Ovary (tissue), 7 donors: ENCODE measurements at regions not wholly inside any gene's neighbourhood (a gene's known extent, or its start where the extent isn't known, plus 50 kb on each side); places are given as distances from the start of the nearest gene placed in this dataset.

ENCODE experiments used
- DNase-seq, 5 donors: peaks; one replicate each; pipeline ENCODE4 v3.0.0-alpha.2; 2019 to 2020
- H3K27ac ChIP-seq, 2 donors: fragments of 200-600 bp; one replicate each; pipeline versions ENCODE4 v1.5.1 to v1.8.0; 2019 to 2022
- H3K27me3 ChIP-seq: fragments of 200-600 bp; one replicate; pipeline ENCODE4 v1.8.0; 2022
- H3K36me3 ChIP-seq: fragments of 200-600 bp; sonication (generic); one replicate; pipeline ENCODE4 v1.5.1; 2019
- H3K4me1 ChIP-seq: one replicate; pipeline ENCODE4 v1.8.1; 2013; ENCODE audit warnings: mild to moderate bottlenecking, moderate library complexity; ENCODE audit not compliant: insufficient read depth
- H3K4me3 ChIP-seq: fragments of 200-600 bp; sonication (generic); one replicate; pipeline ENCODE4 v1.5.1; 2017
- H3K9me3 ChIP-seq, 2 donors: fragments of 200-600 bp in 1 of 2; sonication (generic) in 1 of 2; one replicate each; pipeline versions ENCODE4 v1.5.1 to v1.8.1; 2013 to 2019; ENCODE audit warnings: mild to moderate bottlenecking in 1 of 2, moderate library complexity in 1 of 2
- EP300 ChIP-seq: sonication (generic); formaldehyde crosslinking; IDR thresholded peaks from one replicate; pipeline ENCODE4 v1.6.1; 2017; ENCODE audit warnings: antibody characterized with exemption
- POLR2A ChIP-seq: fragments of 450-650 bp; IDR thresholded peaks from one replicate; pipeline ENCODE4 v1.6.1; 2017; ENCODE audit warnings: antibody characterized with exemption, mild to moderate bottlenecking, moderate library complexity
- WGBS, 3 donors: extraction: QIAGEN DNeasy Blood & Tissue Kit in 1 of 3; methylation state at CpG; one replicate each; pipeline versions ENCODE4 v1.1.5 to v1.1.7; 2013 to 2017; 5-methylcytosine and 5-hydroxymethylcytosine counted together
- intact Hi-C, 4 donors: fragments of 100-400 bp; cut with DNase I; formaldehyde crosslinking; loops; one replicate each; pipeline versions ENCODE4 v1.11.0 to v1.15.1; 2022 to 2023
- TF ChIP-seq, protein P1 (sequence below), 3 donors: fragments of 450-650 bp in 2 of 3; fragments of 200-600 bp in 1 of 3; IDR thresholded peaks; one replicate each; pipeline versions ENCODE4 v1.5.1 to v1.8.0; 2016 to 2022; ENCODE audit warnings: antibody characterized with exemption in 3 of 3, mild to moderate bottlenecking in 1 of 3
- donor health status: DM: no; HTN: no; CAD: no; lungs with moderate emphysema.
- donor health status: DM: no; HTN: no; CAD: no.
- donor health status: Bipolar disorder and iron deficiency.
- donor health status: DM: no; HTN: no; CAD: no.
- donor health status: DM: yes; HTN: yes; CAD: no.

DNA sequence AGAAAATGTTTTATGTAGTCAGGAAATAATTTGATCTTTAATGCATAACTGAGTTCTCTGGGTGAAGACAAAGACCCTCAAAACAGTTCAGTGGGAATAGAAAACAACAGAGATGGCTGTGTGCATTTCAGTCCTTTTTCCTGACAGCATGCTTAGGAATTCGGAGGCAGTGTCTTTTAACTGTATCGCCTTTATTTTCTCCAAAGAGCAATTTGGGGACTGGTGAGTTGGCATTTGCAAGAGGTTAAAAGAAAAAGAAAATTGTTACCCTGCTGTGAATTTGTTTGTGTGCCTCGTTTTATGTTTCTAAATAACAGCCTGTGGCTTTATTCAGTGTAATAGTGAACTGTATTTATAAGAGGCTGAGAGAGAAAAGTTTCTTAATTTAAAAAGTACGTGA lies 227.8 kb upstream of the DMAC1 start:
- Histone ChIP-seq H3K27me3 (no peaks in the 10 kb centered on the region), H3K4me1 (no peaks in the 10 kb centered on the region), H3K4me3 (no peak overlapping the region), H3K9me3 (no peaks in the 10 kb centered on the region), H3K36me3 (no peaks in the 10 kb centered on the region), H3K27ac (no peak overlapping the region)
- intact Hi-C loops, result no loop called here
- no peak for TF ChIP-seq POLR2A
- TF ChIP-seq, protein P1, sequence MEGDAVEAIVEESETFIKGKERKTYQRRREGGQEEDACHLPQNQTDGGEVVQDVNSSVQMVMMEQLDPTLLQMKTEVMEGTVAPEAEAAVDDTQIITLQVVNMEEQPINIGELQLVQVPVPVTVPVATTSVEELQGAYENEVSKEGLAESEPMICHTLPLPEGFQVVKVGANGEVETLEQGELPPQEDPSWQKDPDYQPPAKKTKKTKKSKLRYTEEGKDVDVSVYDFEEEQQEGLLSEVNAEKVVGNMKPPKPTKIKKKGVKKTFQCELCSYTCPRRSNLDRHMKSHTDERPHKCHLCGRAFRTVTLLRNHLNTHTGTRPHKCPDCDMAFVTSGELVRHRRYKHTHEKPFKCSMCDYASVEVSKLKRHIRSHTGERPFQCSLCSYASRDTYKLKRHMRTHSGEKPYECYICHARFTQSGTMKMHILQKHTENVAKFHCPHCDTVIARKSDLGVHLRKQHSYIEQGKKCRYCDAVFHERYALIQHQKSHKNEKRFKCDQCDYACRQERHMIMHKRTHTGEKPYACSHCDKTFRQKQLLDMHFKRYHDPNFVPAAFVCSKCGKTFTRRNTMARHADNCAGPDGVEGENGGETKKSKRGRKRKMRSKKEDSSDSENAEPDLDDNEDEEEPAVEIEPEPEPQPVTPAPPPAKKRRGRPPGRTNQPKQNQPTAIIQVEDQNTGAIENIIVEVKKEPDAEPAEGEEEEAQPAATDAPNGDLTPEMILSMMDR (IDR thresholded peaks at IDR 0.05), result no peak
- no peak for DNase-seq
- 68 to 78% (median 70%) methylated on average over 4 of the region's 4 CpGs for WGBS, 3 donors

DNA sequence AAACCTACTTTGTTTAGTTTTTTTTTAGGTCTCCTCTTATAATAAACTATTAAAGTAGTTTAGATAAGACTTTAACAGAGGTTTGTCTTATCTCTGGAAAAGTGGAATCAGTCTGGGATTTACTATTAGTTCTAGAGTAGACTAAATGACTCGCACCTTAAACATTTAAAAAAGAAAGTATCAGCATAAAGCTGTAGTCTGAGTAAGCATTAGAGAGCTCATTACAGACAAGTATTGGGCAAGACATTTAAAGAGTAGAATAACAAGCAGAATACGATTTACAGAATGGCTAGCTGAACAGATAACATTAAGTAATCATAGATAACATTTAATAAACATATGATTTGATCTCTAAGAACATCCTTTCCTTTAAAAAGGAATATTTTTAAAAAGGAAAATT lies 226.0 kb upstream of the DMAC1 start:
- no peaks in the 10 kb centered on the region for H3K36me3 ChIP-seq
- intact Hi-C loops, result no loop called here
- no peaks in the 10 kb centered on the region for H3K27me3 ChIP-seq
- no peaks in the 10 kb centered on the region for H3K9me3 ChIP-seq
- 14 to 23% (median 16%) methylated on average over 2 of the region's 2 CpGs for WGBS, 3 donors
- no peak for TF ChIP-seq EP300
- TF ChIP-seq, protein P1 (IDR thresholded peaks at IDR 0.05), result no peak
- no peak for TF ChIP-seq POLR2A
- no peaks in the 10 kb centered on the region for H3K4me1 ChIP-seq
- no peak for DNase-seq
- H3K4me3 ChIP-seq, result no peak overlapping the region
- H3K27ac ChIP-seq, result no peak overlapping the region

DNA sequence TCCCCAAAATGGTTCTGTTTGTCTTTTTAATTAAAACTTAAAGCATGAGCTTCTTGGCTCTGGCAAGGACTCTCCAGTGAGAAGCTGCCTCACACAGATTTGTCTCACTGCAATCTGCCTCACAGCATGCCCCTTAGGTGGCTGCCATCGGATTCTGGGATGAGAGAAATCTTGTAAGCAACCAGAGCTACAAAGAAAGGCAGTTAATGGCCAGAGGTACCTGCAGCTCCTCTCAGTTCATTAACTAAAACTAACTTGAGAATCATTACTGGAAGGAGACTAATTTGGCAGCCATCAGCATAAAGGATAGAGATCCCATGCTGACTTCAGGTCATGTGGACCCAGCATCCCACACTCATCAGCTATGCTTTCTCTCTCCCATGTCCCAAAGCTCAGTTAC lies 220.6 kb upstream of the DMAC1 start:
- intact Hi-C loops, result no loop called here
- Histone ChIP-seq H3K27ac (no peak overlapping the region), H3K9me3 (no peaks in the 10 kb centered on the region), H3K4me3 (no peak overlapping the region), H3K4me1 (no peaks in the 10 kb centered on the region), H3K36me3 (no peaks in the 10 kb centered on the region), H3K27me3 (no peaks in the 10 kb centered on the region)
- 60 to 82% (median 67%) methylated on average over 1 of the region's 1 CpG for WGBS, 3 donors
- TF ChIP-seq, protein P1 (IDR thresholded peaks at IDR 0.05), result no peak
- TF ChIP-seq POLR2A (no peak), EP300 (no peak)
- no peak for DNase-seq

DNA sequence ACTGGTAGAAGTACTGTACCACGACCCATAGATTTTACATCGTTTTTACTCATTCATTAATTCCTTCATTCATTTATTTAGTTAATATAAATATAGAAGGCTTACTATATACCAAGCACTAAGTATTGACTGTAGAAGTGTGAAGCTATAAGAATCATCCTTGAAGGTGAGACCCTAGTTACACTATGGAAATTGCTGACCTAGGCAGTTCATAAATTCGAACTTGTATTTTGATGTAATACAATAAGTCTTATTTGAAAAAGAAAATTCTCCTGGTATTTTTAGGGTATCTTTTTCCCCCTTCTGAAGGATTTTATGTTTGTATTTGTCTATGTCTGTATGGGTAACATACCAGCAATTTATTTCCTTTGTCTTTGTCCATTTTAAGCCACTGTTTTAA lies 220.1 kb upstream of the DMAC1 start:
- H3K27me3 ChIP-seq, result no peaks in the 10 kb centered on the region
- H3K36me3 ChIP-seq, result no peaks in the 10 kb centered on the region
- DNase-seq, result no peak
- H3K9me3 ChIP-seq, result no peaks in the 10 kb centered on the region
- WGBS, 3 donors, result 82 to 95% (median 83%) methylated on average over 3 of the region's 3 CpGs
- H3K4me1 ChIP-seq, result no peaks in the 10 kb centered on the region
- no peak overlapping the region for H3K27ac ChIP-seq
- H3K4me3 ChIP-seq, result no peak overlapping the region
- TF ChIP-seq EP300 (no peak), POLR2A (no peak)
- TF ChIP-seq, protein P1 (IDR thresholded peaks at IDR 0.05), result no peak
- intact Hi-C loops, result no loop called here
